H1 (cell line): ENCODE measurements at regions not wholly inside any gene's neighbourhood (a gene's known extent, or its start where the extent isn't known, plus 50 kb on each side); places are given as distances from the start of the nearest gene placed in this dataset.

ENCODE experiments used
- EP300 ChIP-seq, 2 experiments: IDR thresholded peaks; 1 replicate in 1 of 2; 2 replicates in 1 of 2; pipeline ENCODE4 v1.6.1; 2011 to 2012; ENCODE audit warnings: low read depth in 2 of 2, low read length in 2 of 2, mild to moderate bottlenecking in 2 of 2, borderline replicate concordance in 1 of 2, inconsistent platforms in 1 of 2, moderate library complexity in 1 of 2

DNA sequence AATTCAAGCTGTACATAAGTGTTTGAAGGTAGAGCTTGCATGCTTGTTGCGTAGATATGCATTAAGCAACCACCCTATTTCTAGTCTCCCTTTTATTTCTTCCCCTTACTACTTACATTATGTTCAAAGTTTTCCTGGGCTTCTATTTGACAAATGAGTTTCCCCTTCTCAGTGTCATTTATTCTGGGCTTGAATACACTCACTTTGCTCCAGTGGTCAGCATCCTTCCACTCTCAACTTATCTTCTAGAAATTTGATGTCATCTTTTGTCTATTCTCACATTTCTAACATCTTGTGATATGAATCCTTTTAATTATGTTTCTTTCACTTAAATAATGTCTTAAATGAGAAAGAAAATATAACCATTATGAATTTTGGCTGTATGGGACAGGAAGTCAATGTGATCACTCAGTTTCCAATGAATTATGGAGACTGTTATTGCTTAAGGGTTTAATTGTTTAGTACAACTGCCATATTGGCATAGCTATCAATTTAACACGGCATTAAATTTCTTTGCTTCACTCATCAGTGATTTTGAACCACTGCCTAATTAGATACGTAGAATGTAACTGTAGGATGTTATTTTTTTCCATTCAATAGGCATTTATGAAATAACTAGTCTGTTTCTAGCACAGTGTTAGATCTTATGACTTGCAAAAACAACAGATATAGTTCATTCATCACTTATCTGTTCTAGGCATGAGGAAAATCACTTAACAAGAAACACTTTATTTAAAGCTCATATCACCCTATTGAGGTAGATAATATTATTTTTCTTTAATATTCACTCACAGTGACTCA, 105.5 kb upstream of the CDH12 start (continued):
- TF ChIP-seq EP300 (IDR thresholded peaks at IDR 0.05; ENCODE audit: borderline replicate concordance in 1 of 2, low read depth in 2 of 2, low read length in 2 of 2) = no peak
